ENCODE measurements at regions not wholly inside any gene's neighbourhood (a gene's known extent, or its start where the extent isn't known, plus 50 kb on each side); places are given as distances from the start of the nearest gene placed in this dataset.

- no peak for DNase-seq
These were observed 167.4 kb downstream of the PTPN20 start for GRCh38 chr10:47078393-47079203.

- peak in 1 of 3 donors; percentile 11 for DNase-seq
These were observed 168.0 kb downstream of the PTPN20 start for GRCh38 chr10:47079204-47079580.

GRCh38 chr10:47081264-47081663, 170.0 kb downstream of the PTPN20 start:
- peak; percentile 19 to 39 (median 28) for DNase-seq

- DNase-seq: no peak
These were observed 171.0 kb downstream of the PTPN20 start for GRCh38 chr10:47082055-47082784.

- no peak for DNase-seq
These were observed 176.4 kb downstream of the PTPN20 start for GRCh38 chr10:47087667-47088066.

- no peak for DNase-seq
These were observed 177.6 kb downstream of the PTPN20 start for GRCh38 chr10:47088656-47089354.

GRCh38 chr10:47090042-47090441, 178.8 kb downstream of the PTPN20 start:
- DNase-seq: no peak

- no peak for DNase-seq
These were observed 179.7 kb downstream of the PTPN20 start for GRCh38 chr10:47090903-47091302.

GRCh38 chr10:47091421-47091820, 180.2 kb downstream of the PTPN20 start:
- DNase-seq: no peak

- DNase-seq: no peak
These were observed 181.1 kb downstream of the PTPN20 start for GRCh38 chr10:47092376-47092775.

- no peak for DNase-seq
These were observed 181.6 kb downstream of the PTPN20 start for GRCh38 chr10:47092831-47093230.

- DNase-seq: no peak
These were observed 182.9 kb downstream of the PTPN20 start for GRCh38 chr10:47094126-47094525.

GRCh38 chr10:47094636-47095035, 183.4 kb downstream of the PTPN20 start:
- no peak for DNase-seq

- DNase-seq: no peak
These were observed 184.0 kb downstream of the PTPN20 start for GRCh38 chr10:47095211-47095610.

GRCh38 chr10:47095848-47096612, 184.8 kb downstream of the PTPN20 start:
- no peak for DNase-seq

- DNase-seq: no peak
These were observed 187.0 kb downstream of the PTPN20 start for GRCh38 chr10:47098238-47098637.

GRCh38 chr10:47098964-47099363, 187.7 kb downstream of the PTPN20 start:
- DNase-seq: no peak

- DNase-seq: no peak
These were observed 188.2 kb downstream of the PTPN20 start for GRCh38 chr10:47099474-47099873.

GRCh38 chr10:47101196-47101595, 190.0 kb downstream of the PTPN20 start:
- DNase-seq: no peak

- DNase-seq: no peak
These were observed 190.6 kb downstream of the PTPN20 start for GRCh38 chr10:47101807-47102206.

- no peak for DNase-seq
These were observed 192.9 kb downstream of the PTPN20 start for GRCh38 chr10:47104151-47104605.

- DNase-seq: peak; percentile 80 to 83 (median 81)
These were observed 193.7 kb downstream of the PTPN20 start for GRCh38 chr10:47104786-47105385.
